Neural cell (in vitro differentiated cells): ENCODE measurements at regions not wholly inside any gene's neighbourhood (a gene's known extent, or its start where the extent isn't known, plus 50 kb on each side); places are given as distances from the start of the nearest gene placed in this dataset.
A peak's percentile ranks its signal among the peaks of the same experiment; 100 is the strongest.
"Not testable (repeated sequence)": the region's sequence is repeated elsewhere in the genome, so short reads cannot be mapped to it uniquely, and the experiment has no call there.

ENCODE experiments used
- H2AFZ ChIP-seq: fragments of 200-600, 300-800 bp; sonication (generic), shearing (Covaris generic); 2 replicates; pipeline ENCODE4 v1.6.0; 2014; ENCODE audit warnings: low read depth, mild to moderate bottlenecking, antibody characterized with exemption, low read length, moderate library complexity
- H3F3A ChIP-seq: fragments of 200-600 bp; shearing (Covaris generic); 2 replicates; pipeline ENCODE4 v1.6.1; 2016; ENCODE audit warnings: mild to moderate bottlenecking, moderate library complexity, mixed read lengths, antibody characterized with exemption, low read length; ENCODE audit not compliant: insufficient read depth, poor library complexity, severe bottlenecking
- H3K27ac ChIP-seq: fragments of 200-600, 300-800 bp; sonication (generic), shearing (Covaris generic); 2 replicates; pipeline ENCODE4 v1.5.1; 2014; ENCODE audit warnings: mild to moderate bottlenecking, low read length, moderate library complexity
- H3K27me3 ChIP-seq: fragments of 300-800, 200-600 bp; sonication (generic), shearing (Covaris generic); 2 replicates; pipeline ENCODE4 v1.6.0; 2014; ENCODE audit warnings: mild to moderate bottlenecking, low read depth, low read length, moderate library complexity; ENCODE audit not compliant: insufficient read depth
- H3K36me3 ChIP-seq: fragments of 300-800, 200-600 bp; sonication (generic), shearing (Covaris generic); 2 replicates; pipeline ENCODE4 v1.5.1; 2014; ENCODE audit warnings: mild to moderate bottlenecking, antibody characterized with exemption, low read length, moderate library complexity; ENCODE audit not compliant: insufficient read depth
- H3K4me2 ChIP-seq: fragments of 300-800, 200-600 bp; sonication (generic), shearing (Covaris generic); 2 replicates; pipeline ENCODE4 v1.6.0; 2014; ENCODE audit warnings: mild to moderate bottlenecking, low read length
- H3K4me3 ChIP-seq: fragments of 300-800, 200-600 bp; sonication (generic), shearing (Covaris generic); 2 replicates; pipeline ENCODE4 v1.5.1; 2014; ENCODE audit warnings: mild to moderate bottlenecking, low read length, moderate library complexity
- H3K79me2 ChIP-seq: fragments of 200-600 bp; shearing (Covaris generic); replicated peaks from 2 replicates; pipeline ENCODE4 v1.6.0; 2014; ENCODE audit warnings: mild to moderate bottlenecking, low read length, moderate library complexity; ENCODE audit not compliant: insufficient read depth
- H3K9ac ChIP-seq: fragments of 300-800, 200-600 bp; sonication (generic), shearing (Covaris generic); 2 replicates; pipeline ENCODE4 v1.6.1; 2016; ENCODE audit warnings: mild to moderate bottlenecking, low read length, mixed read lengths
- H3K9me2 ChIP-seq: fragments of 200-600 bp; shearing (Covaris generic); 2 replicates; pipeline ENCODE4 v1.6.1; 2016; ENCODE audit warnings: mild to moderate bottlenecking, low read length, mixed read lengths; ENCODE audit not compliant: insufficient read depth
- H3K9me3 ChIP-seq: fragments of 200-600, 300-800 bp; sonication (generic), shearing (Covaris generic); 2 replicates; pipeline ENCODE4 v1.6.1; 2016; ENCODE audit warnings: mild to moderate bottlenecking, mixed run types, low read length, moderate library complexity, mixed read lengths
- H4K20me1 ChIP-seq: fragments of 200-600 bp; shearing (Covaris generic); 2 replicates; pipeline ENCODE4 v1.6.1; 2016; ENCODE audit warnings: mild to moderate bottlenecking, mixed run types; ENCODE audit not compliant: insufficient read depth
- EP300 ChIP-seq: fragments of 450-650 bp; conservative IDR thresholded peaks from 2 replicates; pipeline ENCODE4 v1.6.1; 2014; ENCODE audit warnings: antibody characterized with exemption, mild to moderate bottlenecking, moderate library complexity; ENCODE audit not compliant: poor library complexity, severe bottlenecking
- EZH2 ChIP-seq: fragments of 200-600, 300-800 bp; shearing (Covaris generic), sonication (generic); IDR thresholded peaks from 2 replicates; pipeline ENCODE4 v1.6.1; 2014; ENCODE audit warnings: antibody characterized with exemption, low read length, borderline replicate concordance, mild to moderate bottlenecking; ENCODE audit not compliant: insufficient read depth, poor library complexity, severe bottlenecking
- MXI1 ChIP-seq: fragments of 450-650 bp; conservative IDR thresholded peaks from 2 replicates; pipeline ENCODE4 v1.6.1; 2014; ENCODE audit warnings: antibody characterized with exemption, mild to moderate bottlenecking; ENCODE audit not compliant: poor library complexity, severe bottlenecking
- POLR2AphosphoS5 ChIP-seq: IDR thresholded peaks from 2 replicates; pipeline ENCODE4 v1.6.1; 2012
- RAD21 ChIP-seq: fragments of 450-650 bp; conservative IDR thresholded peaks from 2 replicates; pipeline ENCODE4 v1.6.1; 2014; ENCODE audit warnings: antibody characterized with exemption, mild to moderate bottlenecking, moderate library complexity
- SMC3 ChIP-seq: fragments of 450-650 bp; conservative IDR thresholded peaks from 2 replicates; pipeline ENCODE4 v1.6.1; 2014; ENCODE audit warnings: antibody characterized with exemption, mild to moderate bottlenecking, moderate library complexity; ENCODE audit not compliant: poor library complexity
- TAF1 ChIP-seq: IDR thresholded peaks from 2 replicates; pipeline ENCODE4 v1.6.1; 2012; ENCODE audit warnings: low read depth
- TF ChIP-seq, protein P1 (sequence below): fragments of 450-650 bp; IDR thresholded peaks from 2 replicates; pipeline ENCODE4 v1.5.1; 2014; ENCODE audit warnings: antibody characterized with exemption, mild to moderate bottlenecking, moderate library complexity; ENCODE audit not compliant: poor library complexity, severe bottlenecking
- TF ChIP-seq, protein P2 (sequence below): IDR thresholded peaks from 2 replicates; pipeline ENCODE4 v1.6.1; 2012; ENCODE audit warnings: borderline replicate concordance

- TF ChIP-seq EZH2 = no peak
- TF ChIP-seq, protein P1, sequence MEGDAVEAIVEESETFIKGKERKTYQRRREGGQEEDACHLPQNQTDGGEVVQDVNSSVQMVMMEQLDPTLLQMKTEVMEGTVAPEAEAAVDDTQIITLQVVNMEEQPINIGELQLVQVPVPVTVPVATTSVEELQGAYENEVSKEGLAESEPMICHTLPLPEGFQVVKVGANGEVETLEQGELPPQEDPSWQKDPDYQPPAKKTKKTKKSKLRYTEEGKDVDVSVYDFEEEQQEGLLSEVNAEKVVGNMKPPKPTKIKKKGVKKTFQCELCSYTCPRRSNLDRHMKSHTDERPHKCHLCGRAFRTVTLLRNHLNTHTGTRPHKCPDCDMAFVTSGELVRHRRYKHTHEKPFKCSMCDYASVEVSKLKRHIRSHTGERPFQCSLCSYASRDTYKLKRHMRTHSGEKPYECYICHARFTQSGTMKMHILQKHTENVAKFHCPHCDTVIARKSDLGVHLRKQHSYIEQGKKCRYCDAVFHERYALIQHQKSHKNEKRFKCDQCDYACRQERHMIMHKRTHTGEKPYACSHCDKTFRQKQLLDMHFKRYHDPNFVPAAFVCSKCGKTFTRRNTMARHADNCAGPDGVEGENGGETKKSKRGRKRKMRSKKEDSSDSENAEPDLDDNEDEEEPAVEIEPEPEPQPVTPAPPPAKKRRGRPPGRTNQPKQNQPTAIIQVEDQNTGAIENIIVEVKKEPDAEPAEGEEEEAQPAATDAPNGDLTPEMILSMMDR = no peak
- no peaks in the 10 kb centered on the region for H3K36me3 ChIP-seq
- H2AFZ ChIP-seq = no peak overlapping the region
- H3K9me3 ChIP-seq = no peaks in the 10 kb centered on the region
- H4K20me1 ChIP-seq = no peaks in the 10 kb centered on the region
- peaks cover 2% of the 10 kb centered on the region for H3K27me3 ChIP-seq
- no peaks in the 10 kb centered on the region for H3F3A ChIP-seq
- H3K4me2 ChIP-seq = no peak overlapping the region
- H3K4me3 ChIP-seq = peak overlapping the region; percentile 22
- no peak overlapping the region for H3K27ac ChIP-seq
- no peak overlapping the region for H3K9ac ChIP-seq
- no peaks in the 10 kb centered on the region for H3K9me2 ChIP-seq
- no peaks in the 10 kb centered on the region for H3K79me2 ChIP-seq
These were observed 135.1 kb downstream of the TMEM30B start for GRCh38 chr14:61145903-61146481.

DNA sequence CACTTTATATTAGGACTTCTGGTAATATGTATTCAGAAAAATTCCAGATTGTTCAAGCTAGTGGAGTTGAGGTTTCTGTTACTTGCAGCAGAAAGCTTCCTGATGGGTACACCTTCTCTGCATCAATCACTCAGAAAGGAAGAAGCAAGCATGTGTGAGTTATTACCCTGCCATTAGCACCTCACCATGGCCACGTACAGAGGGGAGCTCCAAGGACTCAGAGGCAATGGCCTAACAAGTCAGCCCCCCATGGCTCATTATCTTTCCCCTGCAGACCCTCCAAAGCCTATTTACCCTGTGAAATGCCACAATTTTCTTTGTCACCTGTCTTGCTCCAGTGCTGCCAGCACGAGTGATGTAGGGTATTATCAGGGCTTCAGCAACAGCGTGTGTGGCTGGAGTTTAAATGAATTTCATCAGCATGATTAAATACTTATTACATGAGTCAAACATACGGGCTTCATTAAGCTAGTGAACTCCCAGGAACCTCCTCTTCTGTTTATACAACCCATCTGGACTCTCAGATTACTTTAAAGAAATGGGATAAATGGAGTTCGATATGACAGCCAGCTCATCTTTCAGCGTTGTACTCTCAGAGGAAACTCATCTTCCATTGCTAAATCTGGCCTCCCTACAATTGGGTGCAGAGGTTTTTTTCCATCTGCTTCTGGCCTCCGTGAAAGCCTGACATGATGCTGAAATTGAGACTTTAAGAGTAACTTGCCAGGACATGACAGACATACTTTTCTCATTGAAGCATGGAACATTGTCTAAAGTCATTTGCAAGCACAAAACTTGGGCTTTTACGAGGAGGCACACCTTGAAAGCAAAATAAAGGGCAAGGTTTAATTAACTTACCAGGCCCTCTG is 135.9 kb downstream of the TMEM30B start:
- Histone ChIP-seq H3F3A (no peaks in the 10 kb centered on the region), H3K4me2 (no peak overlapping the region), H4K20me1 (no peaks in the 10 kb centered on the region), H3K27ac (no peak overlapping the region), H3K9ac (no peak overlapping the region), H3K9me3 (no peaks in the 10 kb centered on the region), H3K27me3 (peaks cover 2% of the 10 kb centered on the region), H2AFZ (no peak overlapping the region), H3K79me2 (no peaks in the 10 kb centered on the region), H3K4me3 (peak overlapping the region; percentile 22), H3K9me2 (no peaks in the 10 kb centered on the region), H3K36me3 (no peaks in the 10 kb centered on the region)
- TF ChIP-seq RAD21 (no peak), TAF1 (no peak), EZH2 (no peak), POLR2AphosphoS5 (no peak), MXI1 (no peak), EP300 (no peak), SMC3 (no peak)
- TF ChIP-seq, protein P1 = no peak
- TF ChIP-seq, protein P2, sequence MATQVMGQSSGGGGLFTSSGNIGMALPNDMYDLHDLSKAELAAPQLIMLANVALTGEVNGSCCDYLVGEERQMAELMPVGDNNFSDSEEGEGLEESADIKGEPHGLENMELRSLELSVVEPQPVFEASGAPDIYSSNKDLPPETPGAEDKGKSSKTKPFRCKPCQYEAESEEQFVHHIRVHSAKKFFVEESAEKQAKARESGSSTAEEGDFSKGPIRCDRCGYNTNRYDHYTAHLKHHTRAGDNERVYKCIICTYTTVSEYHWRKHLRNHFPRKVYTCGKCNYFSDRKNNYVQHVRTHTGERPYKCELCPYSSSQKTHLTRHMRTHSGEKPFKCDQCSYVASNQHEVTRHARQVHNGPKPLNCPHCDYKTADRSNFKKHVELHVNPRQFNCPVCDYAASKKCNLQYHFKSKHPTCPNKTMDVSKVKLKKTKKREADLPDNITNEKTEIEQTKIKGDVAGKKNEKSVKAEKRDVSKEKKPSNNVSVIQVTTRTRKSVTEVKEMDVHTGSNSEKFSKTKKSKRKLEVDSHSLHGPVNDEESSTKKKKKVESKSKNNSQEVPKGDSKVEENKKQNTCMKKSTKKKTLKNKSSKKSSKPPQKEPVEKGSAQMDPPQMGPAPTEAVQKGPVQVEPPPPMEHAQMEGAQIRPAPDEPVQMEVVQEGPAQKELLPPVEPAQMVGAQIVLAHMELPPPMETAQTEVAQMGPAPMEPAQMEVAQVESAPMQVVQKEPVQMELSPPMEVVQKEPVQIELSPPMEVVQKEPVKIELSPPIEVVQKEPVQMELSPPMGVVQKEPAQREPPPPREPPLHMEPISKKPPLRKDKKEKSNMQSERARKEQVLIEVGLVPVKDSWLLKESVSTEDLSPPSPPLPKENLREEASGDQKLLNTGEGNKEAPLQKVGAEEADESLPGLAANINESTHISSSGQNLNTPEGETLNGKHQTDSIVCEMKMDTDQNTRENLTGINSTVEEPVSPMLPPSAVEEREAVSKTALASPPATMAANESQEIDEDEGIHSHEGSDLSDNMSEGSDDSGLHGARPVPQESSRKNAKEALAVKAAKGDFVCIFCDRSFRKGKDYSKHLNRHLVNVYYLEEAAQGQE = no peak

GRCh38 chr14:61144117-61145033 is 136.8 kb downstream of the TMEM30B start:
- not testable (repeated sequence) for H3K4me3 ChIP-seq, H3K9ac ChIP-seq, H3K9me2 ChIP-seq, H3K9me3 ChIP-seq, H3K4me2 ChIP-seq, H3K79me2 ChIP-seq, H3F3A ChIP-seq, H3K36me3 ChIP-seq, H4K20me1 ChIP-seq, H3K27ac ChIP-seq, H3K27me3 ChIP-seq, H2AFZ ChIP-seq
